GM19455 (cell line): ENCODE measurements at regions not wholly inside any gene's neighbourhood (a gene's known extent, or its start where the extent isn't known, plus 50 kb on each side); places are given as distances from the start of the nearest gene placed in this dataset.

Experiments
- ATAC-seq: cut with Tn5 transposase; IDR thresholded peaks from one replicate; pipeline ENCODE4 v1.9.1; 2021; ENCODE audit not compliant: unreplicated experiment

DNA sequence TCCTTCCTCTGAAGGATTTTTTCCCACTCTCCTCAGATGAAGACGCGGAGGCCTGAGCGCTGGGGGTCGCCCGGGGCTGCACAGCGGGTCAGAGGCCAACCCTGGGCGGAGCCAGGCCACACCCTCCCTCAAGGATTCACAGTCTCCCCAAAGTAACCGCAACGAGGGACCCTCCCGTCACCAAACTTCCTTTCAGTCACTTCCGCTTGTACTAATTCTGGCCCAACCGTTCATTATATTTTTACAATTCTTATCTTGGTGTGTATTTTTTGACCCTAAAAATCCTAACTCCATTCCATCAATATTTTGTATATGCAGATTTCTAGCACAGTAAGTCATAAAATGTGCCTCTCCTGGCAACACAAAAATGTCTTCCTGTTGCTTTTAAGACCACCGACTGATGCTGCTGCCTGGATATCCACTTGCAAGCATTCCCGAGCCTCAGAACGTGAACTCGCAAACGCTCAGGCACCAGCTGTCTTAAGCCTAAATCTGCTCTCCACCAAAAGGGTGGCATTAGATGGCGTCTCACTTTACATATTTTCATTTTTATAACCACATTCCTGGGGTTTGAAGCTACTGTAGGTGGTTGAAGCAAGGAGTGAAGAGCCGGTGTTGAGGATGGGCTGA lies 128.0 kb downstream of the DLL1 start:
- ATAC-seq: no peak

DNA sequence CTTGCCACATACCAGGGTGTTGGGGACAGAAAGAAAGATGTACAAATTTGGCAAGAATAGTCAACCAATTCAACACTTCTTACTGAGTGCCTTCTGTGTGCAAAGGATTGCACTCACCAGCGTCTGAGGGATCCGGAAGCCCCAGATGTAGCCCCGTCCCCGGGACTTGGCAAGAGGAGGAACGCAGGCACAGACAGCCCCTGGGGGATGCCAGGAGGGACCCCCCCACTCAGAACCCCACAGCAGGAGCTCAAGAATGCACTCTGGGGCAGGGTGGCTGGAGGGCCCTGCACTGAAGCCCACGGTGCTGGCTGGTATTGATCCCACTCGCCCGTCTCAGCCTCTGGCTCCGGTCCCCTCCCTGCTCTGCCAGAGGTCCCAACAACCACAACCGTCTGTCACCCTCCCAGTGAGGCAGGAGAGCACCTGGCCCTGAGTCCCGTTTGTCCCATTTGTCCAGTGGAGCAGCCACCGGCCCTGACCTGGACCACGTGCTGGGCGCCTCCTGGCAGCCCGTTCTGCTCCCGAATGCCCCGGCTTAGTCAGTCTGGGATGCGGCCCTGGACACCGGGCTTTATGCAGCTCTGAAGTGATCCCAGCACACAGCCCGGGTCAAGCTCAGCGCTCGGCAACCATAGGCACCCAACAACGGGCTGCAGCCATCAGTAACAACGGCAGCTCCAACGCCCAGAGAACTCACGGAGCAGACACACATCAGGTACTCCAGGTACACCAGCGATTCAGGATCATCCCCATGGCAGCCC lies 128.7 kb downstream of the DLL1 start:
- no peak for ATAC-seq

DNA sequence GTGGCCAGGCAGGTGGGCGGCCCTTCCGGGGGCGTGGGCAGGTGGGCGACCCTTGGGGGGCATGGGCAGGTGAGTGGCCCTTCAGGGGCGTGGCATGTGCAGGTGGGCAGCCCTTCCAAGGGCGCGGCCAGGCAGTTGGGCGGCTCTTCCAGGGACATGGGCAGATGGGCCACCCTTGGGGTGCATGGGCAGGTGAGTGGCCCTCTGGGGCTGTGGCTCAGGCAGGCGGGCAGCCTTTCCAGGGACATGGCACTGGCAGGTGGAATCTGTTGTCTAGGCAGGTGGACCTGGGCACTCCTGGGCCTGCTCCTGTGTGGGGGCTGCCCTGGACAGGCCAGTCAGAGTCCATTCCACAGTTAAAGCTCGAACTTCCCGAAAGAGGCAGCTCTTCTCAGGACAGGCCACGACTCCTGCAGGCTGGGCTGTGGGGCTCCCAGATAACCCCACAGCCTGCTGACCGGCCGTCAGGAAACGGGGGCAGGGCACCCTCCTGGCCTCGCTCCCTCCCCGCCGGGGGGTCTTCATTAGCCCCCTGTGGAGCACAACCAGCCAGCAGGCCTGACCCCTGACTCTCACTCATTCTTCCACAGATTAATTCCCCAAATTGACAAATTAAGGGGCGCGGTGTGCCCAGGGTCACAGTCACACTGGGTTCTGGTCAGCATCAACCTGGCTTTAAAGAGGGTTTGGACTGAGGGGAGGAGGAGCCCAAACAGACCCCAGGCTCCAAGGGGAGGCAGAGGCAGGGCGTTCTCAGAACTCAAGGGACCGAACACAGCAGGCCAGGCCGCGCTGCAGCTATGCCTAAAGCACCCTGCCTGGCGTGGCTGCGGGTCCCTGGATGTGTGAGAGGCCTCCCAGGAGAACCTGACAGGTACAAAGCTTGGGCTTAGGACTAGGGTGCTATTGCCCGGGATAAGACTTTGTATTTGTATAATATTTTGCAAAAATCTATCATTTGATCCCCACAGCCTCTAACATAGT lies 130.0 kb downstream of the DLL1 start:
- no peak for ATAC-seq

DNA sequence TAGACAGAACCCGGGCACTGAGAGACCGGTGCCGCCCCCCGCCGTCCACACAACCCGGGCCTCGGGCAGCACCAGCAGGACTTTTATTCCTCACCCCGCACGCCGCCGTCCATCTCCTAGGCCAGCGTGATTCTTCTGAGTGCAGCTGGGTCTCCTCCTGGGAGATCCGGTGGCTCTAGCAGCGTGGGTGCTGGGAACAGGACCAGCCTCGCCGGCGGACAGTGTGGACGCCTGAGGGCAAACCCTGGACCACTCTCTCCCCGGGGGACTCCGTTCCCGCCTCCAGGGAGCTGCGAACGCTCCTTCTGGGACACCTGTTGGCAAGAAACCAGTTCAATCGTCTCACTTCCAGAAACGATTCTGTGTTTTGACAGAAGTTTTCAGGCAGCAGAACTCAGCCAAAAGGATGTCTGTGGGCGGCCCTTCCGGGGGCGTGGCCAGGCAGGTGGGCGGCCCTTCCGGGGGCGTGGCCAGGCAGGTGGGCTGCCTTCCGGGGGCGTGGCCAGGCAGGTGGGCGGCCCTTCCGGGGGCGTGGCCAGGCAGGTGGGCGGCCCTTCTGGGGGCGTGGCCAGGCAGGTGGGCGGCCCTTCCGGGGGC lies 130.7 kb downstream of the DLL1 start:
- ATAC-seq: no peak

DNA sequence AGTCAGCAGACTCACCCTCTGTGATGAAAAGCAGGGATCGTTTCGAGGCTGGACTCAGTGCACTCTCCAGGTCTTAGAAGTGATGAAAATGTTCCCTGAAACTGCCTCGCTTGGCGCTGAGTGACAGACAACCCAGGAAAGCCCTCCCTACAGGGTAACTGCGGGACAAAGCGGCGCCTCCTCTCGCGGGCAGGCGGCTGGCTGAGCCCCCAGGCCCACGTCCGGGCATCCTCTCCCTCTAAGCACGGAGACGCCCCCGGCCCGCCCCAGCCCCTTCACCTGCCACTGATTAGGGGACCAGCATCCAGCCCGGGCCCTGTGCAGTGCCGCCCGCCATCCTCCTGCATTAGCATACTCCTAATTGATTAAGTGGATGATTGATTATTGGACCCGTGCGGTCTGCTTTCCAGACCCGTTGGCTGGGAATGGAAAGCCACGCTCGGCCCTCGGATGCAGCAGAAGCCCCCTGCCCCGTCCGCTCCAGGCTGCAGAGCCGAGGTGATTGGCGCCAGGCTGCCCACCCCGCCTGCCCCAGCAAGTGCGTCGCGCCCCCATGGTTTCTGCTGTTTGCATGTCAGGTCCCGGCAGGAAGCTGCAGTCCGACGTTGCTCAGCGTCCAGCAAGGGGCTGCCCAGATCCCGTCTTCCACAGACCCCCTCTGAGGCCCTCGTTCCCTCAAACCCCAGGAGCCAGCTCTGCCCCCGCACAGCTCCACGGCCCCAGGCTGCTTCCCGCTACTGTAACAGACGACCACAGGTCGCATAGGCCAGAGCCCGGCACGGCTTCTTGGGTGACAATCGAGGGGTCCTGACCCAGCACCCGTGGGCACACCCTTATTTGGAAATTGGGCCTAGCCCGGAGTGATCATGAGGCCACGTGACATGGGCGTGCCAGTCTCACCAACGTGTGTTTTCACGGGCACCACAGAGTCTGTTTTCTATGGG lies 131.6 kb downstream of the DLL1 start:
- no peak for ATAC-seq

DNA sequence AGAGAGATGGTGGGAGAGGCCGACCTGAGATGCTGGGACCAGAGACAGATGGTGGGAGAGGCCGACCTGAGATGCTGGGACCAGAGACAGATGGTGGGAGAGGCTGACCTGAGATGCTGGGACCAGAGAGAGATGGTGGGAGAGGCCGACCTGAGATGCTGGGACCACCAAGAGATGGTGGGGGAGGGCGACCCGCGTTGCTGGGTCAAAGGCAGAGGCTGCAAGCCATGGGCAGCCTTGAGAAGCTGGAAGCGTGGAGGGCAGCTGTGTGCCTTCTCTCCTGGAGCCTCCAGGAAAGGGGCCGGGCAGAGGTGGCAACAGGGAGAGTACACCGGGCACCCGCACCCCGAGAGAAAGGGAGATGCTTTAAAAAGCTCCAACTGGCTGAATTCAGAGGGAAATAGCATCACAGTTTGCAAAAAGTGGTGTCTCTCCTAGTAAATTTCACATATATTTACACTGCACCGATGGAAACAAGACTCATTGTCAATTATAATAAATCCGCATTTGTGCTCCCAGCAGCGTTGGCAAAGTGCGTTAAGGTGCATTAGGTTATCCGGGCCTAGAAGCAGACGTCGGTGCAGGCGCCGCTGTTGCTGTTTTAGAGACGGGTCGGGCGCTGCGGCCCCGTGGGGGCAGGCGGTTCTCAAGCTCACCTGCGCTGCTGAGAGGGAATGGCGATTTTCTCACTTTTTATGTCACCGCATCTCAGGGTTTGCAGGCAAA lies 132.4 kb downstream of the DLL1 start:
- ATAC-seq: no peak

DNA sequence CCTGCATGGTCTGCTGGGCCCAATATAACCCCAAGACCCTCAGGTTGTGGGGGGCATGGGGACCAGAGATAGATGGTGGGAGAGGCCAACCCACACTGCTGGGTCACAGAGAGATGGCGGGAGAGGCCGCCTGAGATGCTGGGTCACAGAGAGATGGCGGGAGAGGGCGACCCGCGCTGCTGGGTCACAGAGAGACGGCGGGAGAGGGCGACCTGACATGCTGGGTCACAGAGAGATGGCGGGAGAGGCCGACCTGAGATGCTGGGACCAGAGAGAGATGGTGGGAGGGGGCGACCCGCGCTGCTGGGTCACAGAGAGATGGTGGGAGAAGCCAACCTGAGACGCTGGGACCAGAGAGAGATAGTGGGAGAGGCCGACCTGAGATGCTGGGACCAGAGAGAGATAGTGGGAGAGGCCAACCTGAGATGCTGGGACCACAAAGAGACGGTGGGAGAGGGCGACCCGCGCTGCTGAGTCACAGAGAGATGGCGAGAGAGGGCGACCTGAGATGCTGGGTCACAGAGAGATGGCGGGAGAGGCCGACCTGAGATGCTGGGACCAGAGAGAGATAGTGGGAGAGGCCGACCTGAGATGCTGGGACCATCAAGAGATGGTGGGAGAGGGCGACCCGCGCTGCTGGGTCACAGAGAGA lies 133.2 kb downstream of the DLL1 start:
- ATAC-seq: no peak

DNA sequence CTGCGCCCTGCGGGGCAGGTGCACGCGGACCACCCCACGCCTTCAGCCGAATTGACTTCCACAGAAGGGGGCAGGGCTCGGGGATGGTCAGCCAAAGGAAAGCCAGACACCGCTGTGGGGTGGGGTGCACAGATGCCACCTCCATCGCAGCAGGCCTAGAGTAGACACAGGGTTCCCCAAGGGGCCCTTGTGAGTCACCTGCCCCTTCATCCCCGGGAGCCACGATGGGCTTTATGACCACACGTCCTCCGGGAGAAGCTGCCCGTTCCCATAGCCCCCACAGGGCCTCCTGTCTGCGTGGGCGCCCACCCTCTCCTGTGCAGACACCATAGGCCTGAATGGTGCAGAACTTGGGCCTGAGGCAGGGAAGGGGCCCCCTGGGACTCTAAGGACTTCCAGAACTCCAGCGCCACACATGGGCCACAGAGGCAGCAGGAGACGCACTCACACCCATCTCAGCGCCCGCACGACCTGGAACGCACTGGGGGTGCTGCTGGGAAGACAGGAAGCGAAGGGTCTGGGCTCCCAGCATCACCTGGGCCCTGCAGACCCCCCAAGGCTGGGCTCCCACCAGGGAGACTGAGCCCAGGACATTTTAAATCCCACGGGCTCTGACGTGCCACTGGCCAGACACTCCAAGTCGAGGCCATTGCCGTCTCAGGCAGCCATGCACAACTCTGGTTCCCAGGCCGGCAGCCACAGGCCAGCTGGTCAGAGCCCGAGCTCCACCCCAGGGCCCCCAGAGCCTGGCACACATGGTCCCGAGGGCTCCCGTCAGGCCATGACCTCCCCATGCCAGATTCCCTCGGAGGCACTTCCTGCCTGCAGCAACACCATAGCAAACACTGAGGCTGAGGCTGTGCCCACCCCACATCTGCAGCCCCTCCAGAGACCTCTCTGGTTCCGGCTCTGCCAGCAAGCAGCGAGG lies 134.2 kb downstream of the DLL1 start:
- ATAC-seq: no peak

DNA sequence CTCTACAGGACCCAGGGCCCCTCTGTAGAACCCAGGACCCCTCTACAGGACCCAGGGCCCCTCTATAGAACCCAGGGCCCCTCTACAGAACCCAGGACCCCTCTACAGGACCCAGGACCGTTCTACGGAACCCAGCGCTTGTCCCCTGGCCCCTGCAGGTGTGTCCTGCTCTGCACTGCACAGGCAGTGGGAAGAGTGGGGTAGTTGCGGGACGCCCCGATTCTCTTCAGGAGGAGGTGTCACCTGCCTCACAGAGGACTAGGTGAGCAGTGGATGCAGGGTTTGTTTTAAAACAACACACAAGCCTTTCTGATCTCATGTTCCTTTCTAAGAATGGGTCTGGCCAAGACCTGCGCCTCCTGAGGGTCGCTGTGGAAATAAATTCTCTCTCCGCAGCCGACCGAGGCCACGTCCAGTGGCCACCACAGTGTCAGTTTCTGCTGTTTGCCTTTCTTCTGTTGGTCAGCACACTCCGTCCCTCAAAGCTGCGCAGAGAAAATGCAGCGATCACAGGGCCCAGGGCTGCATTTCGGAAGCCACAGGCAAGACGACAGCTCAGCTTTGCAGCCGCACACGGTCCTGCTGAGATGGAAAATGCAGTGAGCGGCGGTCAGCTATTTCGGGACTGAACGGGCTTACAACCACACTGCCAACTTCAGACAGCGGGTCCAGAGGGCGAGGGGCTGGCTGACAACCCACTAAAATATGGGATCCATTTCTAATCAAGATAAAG lies 135.2 kb downstream of the DLL1 start:
- no peak for ATAC-seq

DNA sequence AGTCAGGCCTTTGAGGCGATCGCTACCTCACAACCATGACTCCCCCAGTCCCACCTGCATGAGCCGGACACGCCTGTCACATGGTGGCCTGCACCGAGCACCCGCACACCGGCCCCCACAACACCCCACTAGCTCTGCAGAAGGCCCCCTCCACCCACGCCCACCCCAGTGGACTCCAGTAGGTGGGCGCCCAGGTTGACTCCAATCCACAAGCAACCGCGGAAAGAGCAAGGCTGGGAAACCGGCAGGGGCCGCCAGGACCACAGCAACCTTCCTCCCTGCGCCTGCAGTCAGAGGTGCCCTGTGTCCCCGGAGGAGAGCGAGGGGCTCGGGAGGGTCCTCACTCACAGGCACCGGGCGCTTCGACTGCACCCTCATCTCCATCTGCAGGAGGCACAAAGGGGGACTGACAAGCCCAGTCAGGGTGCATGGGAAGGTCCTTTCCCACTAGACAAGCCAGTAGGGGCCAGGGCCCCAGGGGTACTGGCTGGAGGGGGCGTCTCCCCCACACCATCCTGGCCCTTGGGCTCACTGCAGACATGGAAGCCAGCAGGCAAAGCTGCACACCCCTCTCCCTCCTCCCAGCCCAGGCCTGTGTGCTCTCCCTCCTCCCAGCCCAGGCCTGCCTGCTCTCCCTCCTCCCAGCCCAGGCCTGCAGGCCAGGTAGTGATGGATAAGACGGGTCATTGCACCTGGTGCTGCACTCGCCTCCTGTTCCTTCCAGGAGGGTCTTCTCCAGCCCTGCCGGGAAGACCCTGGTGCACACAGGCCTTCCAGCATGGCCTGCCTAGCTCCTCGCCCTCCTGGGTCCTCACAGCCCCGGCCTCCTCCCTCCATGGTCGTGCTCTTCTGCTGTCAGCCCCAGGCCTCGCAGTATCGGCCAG lies 137.2 kb downstream of the DLL1 start:
- no peak for ATAC-seq

DNA sequence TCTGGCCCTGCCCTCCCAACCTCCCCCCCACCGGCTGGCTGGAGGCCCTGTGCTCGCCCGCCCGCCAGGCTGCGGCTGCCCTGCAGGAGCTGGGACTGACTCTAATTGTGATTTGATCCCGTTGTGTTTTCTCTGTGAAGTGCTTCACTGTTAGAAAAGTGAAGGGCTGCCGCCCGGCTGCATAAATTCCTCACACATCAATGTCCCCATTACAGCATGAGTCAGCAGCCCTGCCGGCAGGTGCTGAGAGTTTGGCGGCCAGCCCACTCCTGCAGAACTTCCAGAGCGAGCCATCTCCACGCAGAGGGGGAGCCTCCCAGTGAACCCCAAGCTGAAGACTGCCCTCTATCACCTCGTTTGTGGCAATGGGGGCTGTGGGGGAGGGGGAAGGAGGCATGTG lies 137.9 kb downstream of the DLL1 start:
- ATAC-seq: no peak

DNA sequence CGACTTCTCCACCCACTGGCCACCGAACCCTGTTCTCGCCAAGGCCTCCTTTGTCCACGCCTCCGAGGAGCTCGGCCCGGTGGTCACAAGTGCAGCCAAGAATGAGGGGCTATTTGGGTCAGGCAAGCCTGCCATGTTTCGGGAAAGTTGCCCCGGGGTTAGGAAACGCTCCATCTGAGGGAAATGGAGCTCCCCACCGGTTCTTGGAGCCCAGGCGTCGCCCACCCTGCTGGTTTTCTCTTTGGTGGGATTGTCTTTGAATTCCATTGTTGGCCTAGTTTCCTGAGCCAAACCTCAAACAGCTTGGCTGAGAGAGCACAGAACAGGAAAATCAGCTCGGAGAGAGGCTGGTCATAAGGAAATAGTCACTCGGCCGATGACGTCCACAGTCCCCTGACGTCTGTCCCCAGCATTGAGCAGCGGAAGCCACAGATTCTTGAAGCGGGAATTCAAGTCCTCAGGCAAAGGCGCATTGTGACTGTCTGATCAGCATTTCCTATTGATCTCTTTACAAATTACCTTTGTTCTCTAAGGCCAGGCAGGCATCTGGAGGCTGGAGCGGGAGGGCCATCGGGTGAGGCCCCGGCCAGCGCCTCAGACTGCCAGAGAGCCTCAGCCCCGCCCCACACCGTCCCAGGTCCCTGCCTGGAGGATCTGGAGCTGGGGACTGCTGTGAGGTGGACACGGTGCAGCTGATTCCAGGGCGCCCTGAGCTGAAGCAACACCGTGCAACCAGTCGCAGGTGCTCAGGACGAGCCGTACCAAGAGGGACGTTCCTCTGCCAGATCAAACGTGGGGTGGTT lies 138.6 kb downstream of the DLL1 start:
- ATAC-seq: no peak

DNA sequence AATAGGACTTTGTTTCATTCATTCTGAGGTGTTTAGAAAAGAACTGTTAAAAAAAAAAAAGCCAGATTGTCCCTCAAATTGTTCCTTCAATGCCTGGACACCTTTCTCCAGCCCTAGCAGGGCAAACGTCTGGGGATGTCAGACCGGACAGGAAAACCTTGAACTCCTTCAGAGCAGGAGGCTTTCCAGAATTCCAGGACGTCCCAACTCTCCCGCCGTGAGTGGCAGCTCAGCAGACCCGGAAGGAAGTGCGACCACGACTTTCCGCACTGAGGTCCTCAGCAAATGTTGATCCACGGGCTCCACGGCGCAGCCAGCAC lies 139.1 kb downstream of the DLL1 start:
- no peak for ATAC-seq

DNA sequence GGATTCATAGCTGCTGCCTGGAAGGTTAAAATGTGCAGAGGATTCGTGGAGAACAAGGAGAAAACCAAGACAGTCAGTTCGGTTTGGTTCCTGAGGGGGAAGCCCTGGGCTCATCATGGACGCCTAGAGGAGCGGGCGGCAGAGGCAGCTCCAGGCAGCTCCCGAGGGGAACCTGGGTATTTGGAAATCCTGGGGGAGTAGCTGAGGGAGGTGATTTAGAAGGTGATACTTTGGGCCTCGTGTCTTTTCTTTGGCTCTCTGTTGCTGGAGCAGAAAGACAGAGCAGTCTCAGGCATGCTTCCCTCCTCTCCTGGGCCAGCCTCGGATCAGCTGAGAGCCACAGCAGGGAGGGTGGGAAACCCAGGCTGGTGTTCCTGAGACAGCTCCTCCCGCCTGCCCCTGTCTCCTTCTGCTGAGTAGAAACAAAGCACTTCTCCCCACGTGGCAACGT lies 139.5 kb downstream of the DLL1 start:
- ATAC-seq: no peak

DNA sequence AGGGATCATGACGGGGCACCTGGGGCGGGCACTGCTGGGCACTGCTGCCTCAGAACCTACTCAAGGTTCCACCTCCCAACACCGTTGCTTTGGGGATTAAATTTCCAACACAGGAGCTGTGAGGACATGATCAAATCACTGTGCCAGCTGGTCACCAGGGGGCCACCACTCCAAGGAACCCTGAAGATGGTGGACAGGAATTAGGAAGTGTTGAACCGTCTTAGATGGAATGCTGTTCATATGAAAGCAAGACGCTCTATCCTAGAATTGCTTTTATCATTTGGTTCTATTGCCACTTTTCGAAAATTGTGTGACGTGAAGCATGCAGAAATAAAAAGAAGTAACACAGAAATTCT lies 140.3 kb downstream of the DLL1 start:
- ATAC-seq: no peak
